ENCODE measurements at regions not wholly inside any gene's neighbourhood (a gene's known extent, or its start where the extent isn't known, plus 50 kb on each side); places are given as distances from the start of the nearest gene placed in this dataset.

- no peak for TF ChIP-seq SRSF1 (IDR thresholded peaks at IDR 0.05; ENCODE audit: low read depth, low read length)
- TF ChIP-seq CREB1 (IDR thresholded peaks at IDR 0.05) = no peak
- no peak for TF ChIP-seq CREB1 (CRISPR knock-in tag; IDR thresholded peaks at IDR 0.05)
- no peak for TF ChIP-seq CBX8 (IDR thresholded peaks at IDR 0.05; ENCODE audit: borderline replicate concordance, extremely low read depth, low read depth, low read length, poor library complexity, severe bottlenecking)
- TF ChIP-seq ILK (tag; IDR thresholded peaks at IDR 0.05; ENCODE audit: borderline replicate concordance, low read depth) = no peak
- no peak for TF ChIP-seq NCOR1 (IDR thresholded peaks at IDR 0.05)
- no peak for TF ChIP-seq ZBTB26 (CRISPR knock-in tag; IDR thresholded peaks at IDR 0.05)
- no peak for TF ChIP-seq JUN (IDR thresholded peaks at IDR 0.05; ENCODE audit: borderline replicate concordance, low read depth, low read length)
- TF ChIP-seq JUN (CRISPR knock-in tag; IDR thresholded peaks at IDR 0.05; ENCODE audit: borderline replicate concordance) = no peak
- no peak for TF ChIP-seq TFE3 (CRISPR knock-in tag; IDR thresholded peaks at IDR 0.05)
Measured at GRCh38 chr13:30129411-30129810, 177.9 kb downstream of the KATNAL1 start (continued).
